ENCODE measurements at regions not wholly inside any gene's neighbourhood (a gene's known extent, or its start where the extent isn't known, plus 50 kb on each side); places are given as distances from the start of the nearest gene placed in this dataset.

DNA sequence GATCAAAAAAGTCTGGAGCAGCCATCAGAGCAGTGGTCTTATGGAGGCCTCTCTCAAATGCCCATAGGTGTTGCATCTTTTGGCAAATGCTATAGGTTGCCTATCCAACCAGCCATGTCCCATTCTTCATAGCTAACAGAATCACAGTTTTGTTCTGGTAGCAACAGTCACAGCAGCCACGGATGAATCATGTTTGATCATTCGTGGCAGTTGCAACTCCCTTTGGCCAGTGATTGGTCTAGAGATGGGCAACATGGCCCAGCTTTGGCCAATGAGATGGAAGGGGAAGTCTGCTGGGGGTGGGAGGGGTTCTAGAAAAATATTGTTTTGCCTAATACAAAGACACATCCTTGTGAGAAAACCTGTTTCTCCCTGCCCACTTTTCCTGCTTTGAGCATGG is 50.3 kb upstream of the PPP2R3A start:
- Histone ChIP-seq H3K4me3 (no peak overlapping the region), H3K9me3 (no peaks in the 10 kb centered on the region), H3K4me1 (ENCODE audit: low read depth) (no peaks in the 10 kb centered on the region), H3K36me3 (ENCODE audit: low read depth) (no peaks in the 10 kb centered on the region)
- intact Hi-C loops (cut with DNase I, micrococcal nuclease): loop anchor here in 1 of 2 donors (5.0 kb wide), 1 partner anchor 127 kb away; no protein-coding TSS in a partner anchor
- no peak for DNase-seq
- no peak for TF ChIP-seq CTCF (IDR thresholded peaks at IDR 0.05)
- ATAC-seq: no peak

Data from mucosa of descending colon (tissue), 3 donors.